HepG2 (cell line): ENCODE measurements at regions not wholly inside any gene's neighbourhood (a gene's known extent, or its start where the extent isn't known, plus 50 kb on each side); places are given as distances from the start of the nearest gene placed in this dataset.

Experiments used
- ATAC-seq: fragments of 200-7000 bp; cut with Tn5 transposase; 3 replicates; pipeline ENCODE4 v1.9.1; 2020; ENCODE audit warnings: mild to moderate bottlenecking, moderate library complexity
- BruUV-seq: library from RNA; stranded (reverse); fragments of 400-500 nt; replicated peaks from 2 replicates; lab custom pipeline; 2021; lab: Mats Ljungman, UMichigan
- CTCF ChIA-PET: fragments of 300-600 bp; formaldehyde crosslinking; extraction: SDS; loops from one replicate; lab custom pipeline; 2021; ENCODE audit warnings: low total read pairs, inconsistent platforms, low intra/inter-chr PET ratio; lab: Yijun Ruan, JAX
- POLR2A ChIA-PET: fragments of 350-600 bp; sonication (Branson Sonifier 250); formaldehyde crosslinking; loops from one replicate; lab custom pipeline; 2020; ENCODE audit warnings: antibody characterized with exemption, inconsistent platforms; lab: Yijun Ruan, JAX
- DNase-seq: peaks from one replicate; pipeline ENCODE4 v3.0.0-alpha.2; 2015; ENCODE audit warnings: low spot score
- FAIRE-seq: peaks from 3 replicates; lab custom pipeline; 2011; peaks lifted over from hg19 to GRCh38; lab: Jason Lieb, UNC
- H2AFZ ChIP-seq: one replicate; pipeline ENCODE4 v1.6.1; 2011; ENCODE audit warnings: low read length, inconsistent platforms
- H3K27ac ChIP-seq: fragments of 300-600 bp; 3 replicates; pipeline ENCODE4 v1.8.0; 2011; ENCODE audit warnings: mixed run types, mild to moderate bottlenecking, mixed read lengths, low read length, inconsistent platforms; ENCODE audit not compliant: insufficient read depth; ENCODE audit errors: extremely low read length
- H3K27me3 ChIP-seq, 2 experiments: fragments of 200-600 bp in 1 of 2; 2 replicates in 1 of 2; 3 replicates in 1 of 2; pipeline versions ENCODE4 v1.6.0 to v1.8.0; 2011; ENCODE audit warnings: low read length in 2 of 2, mild to moderate bottlenecking in 2 of 2, moderate library complexity in 2 of 2, inconsistent platforms in 1 of 2; ENCODE audit not compliant: insufficient read depth in 2 of 2, control insufficient read depth in 1 of 2
- H3K36me3 ChIP-seq, 2 experiments: fragments of 200-600 bp in 1 of 2; replicated peaks in 1 of 2; 2 replicates in 1 of 2; 3 replicates in 1 of 2; pipeline versions ENCODE4 v1.5.1 to v1.8.0; 2011; ENCODE audit warnings: low read length in 2 of 2, inconsistent platforms in 1 of 2; ENCODE audit not compliant: insufficient read depth in 2 of 2, control insufficient read depth in 1 of 2
- H3K4me1 ChIP-seq: 2 replicates; pipeline ENCODE4 v1.5.1; 2012; ENCODE audit warnings: low read length, inconsistent platforms; ENCODE audit not compliant: insufficient read depth
- H3K4me2 ChIP-seq: 2 replicates; pipeline ENCODE4 v1.6.0; 2011; ENCODE audit warnings: low read depth, low read length, inconsistent platforms
- H3K4me3 ChIP-seq, 3 experiments: fragments of 200-600 bp in 1 of 3; sonication (generic), shearing (Covaris generic) in 1 of 3; replicated peaks in 1 of 3; 2 replicates each; pipeline ENCODE4 v1.5.1; 2011 to 2016; ENCODE audit warnings: low read length in 3 of 3, inconsistent platforms in 2 of 3, low read depth in 2 of 3, mild to moderate bottlenecking in 2 of 3, control low read depth in 1 of 3, mixed read lengths in 1 of 3; ENCODE audit not compliant: insufficient read depth in 1 of 3
- H3K79me2 ChIP-seq: one replicate; pipeline ENCODE4 v1.6.1; 2011; ENCODE audit warnings: low read length, inconsistent platforms; ENCODE audit not compliant: insufficient read depth
- H3K9ac ChIP-seq: 2 replicates; pipeline ENCODE4 v1.6.0; 2011; ENCODE audit warnings: mild to moderate bottlenecking, low read depth, low read length, inconsistent platforms; ENCODE audit not compliant: insufficient read depth
- H3K9me3 ChIP-seq: 2 replicates; pipeline ENCODE4 v1.5.1; 2012; ENCODE audit warnings: mild to moderate bottlenecking, low read length
- H4K20me1 ChIP-seq: 2 replicates; pipeline ENCODE4 v1.6.0; 2011; ENCODE audit warnings: inconsistent platforms, mild to moderate bottlenecking, low read length, moderate library complexity; ENCODE audit not compliant: insufficient read depth
- EP300 ChIP-seq, 3 experiments: sonication (generic) in 1 of 3; formaldehyde crosslinking in 1 of 3; IDR thresholded peaks; 2 replicates each; pipeline versions ENCODE4 v1.5.1 to v1.6.1; 2011 to 2020; ENCODE audit warnings: low read depth in 2 of 3, low read length in 2 of 3, borderline replicate concordance in 1 of 3, improper control_type of control experiment in 1 of 3, mild to moderate bottlenecking in 1 of 3, missing genetic modification reagents in 1 of 3, moderate library complexity in 1 of 3
- ZBTB21 ChIP-seq: sonication (generic); formaldehyde crosslinking; IDR thresholded peaks from 2 replicates; pipeline ENCODE4 v1.4.0; 2020; ENCODE audit warnings: missing genetic modification reagents
- ZKSCAN5 ChIP-seq: sonication (generic); formaldehyde crosslinking; IDR thresholded peaks from 2 replicates; pipeline ENCODE4 v1.5.1; 2020; ENCODE audit warnings: mild to moderate bottlenecking, missing genetic modification reagents
- ZNF780A ChIP-seq: sonication (generic); formaldehyde crosslinking; IDR thresholded peaks from 2 replicates; pipeline ENCODE4 v1.8.0; 2022; ENCODE audit warnings: mild to moderate bottlenecking, missing genetic modification reagents, moderate library complexity
- ZSCAN9 ChIP-seq: IDR thresholded peaks from 2 replicates; pipeline ENCODE4 v1.6.1; 2016; ENCODE audit warnings: borderline replicate concordance
- WGBS: methylation state at CpG from one replicate; pipeline ENCODE4 v1.1.6; 2017; ENCODE audit warnings: low lambda C conversion rate; 5-methylcytosine and 5-hydroxymethylcytosine counted together
- in situ Hi-C: cut with HindIII; loops from 2 replicates; pipeline ENCODE4 v1.10.0; 2017; ENCODE audit warnings: low pct_unique_long_range_greater_than_20kb; ENCODE audit not compliant: extremely low pct_ligation_motif_present
- intact Hi-C: fragments of 100-400 bp; cut with micrococcal nuclease; formaldehyde crosslinking; loops from one replicate; pipeline ENCODE4 v1.10.0; 2022; ENCODE audit not compliant: unreplicated experiment
- TF ChIP-seq, protein P1 (sequence below): sonication (generic); formaldehyde crosslinking; IDR thresholded peaks from 2 replicates; pipeline ENCODE4 v1.4.0; 2020; ENCODE audit warnings: mild to moderate bottlenecking, missing genetic modification reagents
- TF ChIP-seq, protein P2 (sequence below): sonication (generic); formaldehyde crosslinking; IDR thresholded peaks from 2 replicates; pipeline ENCODE4 v1.4.0; 2020; ENCODE audit warnings: missing genetic modification reagents

DNA sequence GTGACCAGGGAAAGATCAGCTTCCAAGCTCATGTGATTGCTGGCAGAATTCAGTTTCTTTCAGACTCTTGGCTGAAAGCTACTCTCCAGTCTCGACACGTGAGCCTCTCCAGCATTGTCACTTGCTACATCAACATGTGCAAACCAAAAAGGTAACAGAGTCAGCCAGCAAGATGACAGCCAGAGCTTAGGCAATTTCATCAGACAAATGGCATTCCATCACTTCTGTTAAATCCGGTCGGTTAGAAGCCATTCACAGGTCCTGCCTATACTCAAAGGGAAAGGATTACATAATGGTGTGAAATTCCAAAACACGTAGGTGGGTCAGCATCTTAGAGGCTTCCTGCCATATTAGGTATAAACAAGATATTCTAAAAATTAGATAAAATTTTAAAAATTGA, 700.9 kb downstream of the AACS start (continued):
- TF ChIP-seq, protein P1, sequence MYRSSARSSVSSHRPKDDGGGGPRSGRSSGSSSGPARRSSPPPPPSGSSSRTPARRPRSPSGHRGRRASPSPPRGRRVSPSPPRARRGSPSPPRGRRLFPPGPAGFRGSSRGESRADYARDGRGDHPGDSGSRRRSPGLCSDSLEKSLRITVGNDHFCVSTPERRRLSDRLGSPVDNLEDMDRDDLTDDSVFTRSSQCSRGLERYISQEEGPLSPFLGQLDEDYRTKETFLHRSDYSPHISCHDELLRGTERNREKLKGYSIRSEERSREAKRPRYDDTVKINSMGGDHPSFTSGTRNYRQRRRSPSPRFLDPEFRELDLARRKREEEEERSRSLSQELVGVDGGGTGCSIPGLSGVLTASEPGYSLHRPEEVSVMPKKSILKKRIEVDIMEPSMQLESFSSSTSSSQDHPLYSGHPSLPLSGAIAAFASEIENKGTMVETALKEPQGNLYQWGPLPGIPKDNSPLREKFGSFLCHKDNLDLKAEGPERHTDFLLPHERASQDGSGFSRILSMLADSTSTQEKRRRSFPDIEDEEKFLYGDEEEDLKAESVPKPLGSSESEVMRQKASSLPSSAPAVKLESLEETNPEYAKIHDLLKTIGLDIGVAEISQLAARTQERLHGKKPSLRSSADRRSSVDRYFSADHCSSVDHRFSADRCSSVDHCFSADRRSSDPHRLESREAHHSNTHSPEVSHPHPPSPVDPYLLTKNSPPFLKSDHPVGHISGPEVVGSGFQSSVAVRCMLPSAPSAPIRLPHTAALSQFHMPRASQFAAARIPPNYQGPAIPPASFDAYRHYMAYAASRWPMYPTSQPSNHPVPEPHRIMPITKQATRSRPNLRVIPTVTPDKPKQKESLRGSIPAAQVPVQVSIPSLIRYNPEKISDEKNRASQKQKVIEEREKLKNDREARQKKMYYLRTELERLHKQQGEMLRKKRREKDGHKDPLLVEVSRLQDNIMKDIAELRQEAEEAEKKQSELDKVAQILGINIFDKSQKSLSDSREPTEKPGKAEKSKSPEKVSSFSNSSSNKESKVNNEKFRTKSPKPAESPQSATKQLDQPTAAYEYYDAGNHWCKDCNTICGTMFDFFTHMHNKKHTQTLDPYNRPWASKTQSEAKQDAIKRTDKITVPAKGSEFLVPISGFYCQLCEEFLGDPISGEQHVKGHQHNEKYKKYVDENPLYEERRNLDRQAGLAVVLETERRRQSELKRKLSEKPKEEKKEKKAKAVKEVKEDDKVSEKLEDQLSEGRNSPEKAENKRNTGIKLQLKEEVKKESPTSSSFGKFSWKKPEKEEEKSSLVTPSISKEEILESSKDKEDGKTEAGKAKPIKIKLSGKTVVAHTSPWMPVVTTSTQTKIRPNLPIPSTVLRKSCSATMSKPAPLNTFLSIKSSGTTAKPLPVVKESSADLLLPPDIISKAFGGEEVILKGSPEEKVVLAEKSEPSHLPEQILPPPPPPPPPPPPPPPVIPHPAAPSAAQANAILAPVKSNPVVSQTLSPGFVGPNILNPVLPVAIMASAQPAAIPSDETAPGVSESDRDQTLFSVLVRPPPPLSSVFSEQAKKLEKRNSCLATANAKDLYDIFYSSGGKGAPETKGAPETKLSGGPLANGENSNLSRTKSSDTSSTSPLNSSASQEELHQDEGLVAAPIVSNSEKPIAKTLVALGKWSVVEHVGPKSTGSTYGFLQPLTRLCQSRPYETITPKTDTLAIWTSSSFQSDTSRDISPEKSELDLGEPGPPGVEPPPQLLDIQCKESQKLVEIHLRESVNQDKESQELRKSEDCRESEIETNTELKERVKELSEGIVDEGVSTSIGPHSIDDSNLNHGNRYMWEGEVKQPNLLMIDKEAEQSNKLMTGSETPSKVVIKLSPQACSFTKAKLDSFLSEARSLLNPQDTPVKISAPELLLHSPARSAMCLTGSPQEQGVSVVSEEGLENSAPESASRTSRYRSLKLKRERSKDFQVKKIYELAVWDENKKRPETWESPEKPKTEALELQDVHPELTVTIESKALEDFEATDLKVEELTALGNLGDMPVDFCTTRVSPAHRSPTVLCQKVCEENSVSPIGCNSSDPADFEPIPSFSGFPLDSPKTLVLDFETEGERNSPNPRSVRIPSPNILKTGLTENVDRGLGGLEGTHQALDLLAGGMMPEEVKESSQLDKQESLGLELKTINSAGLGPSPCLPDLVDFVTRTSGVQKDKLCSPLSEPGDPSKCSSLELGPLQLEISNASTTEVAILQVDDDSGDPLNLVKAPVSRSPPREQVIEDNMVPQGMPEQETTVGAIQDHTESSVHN (CRISPR knock-in tag) = no peak
- no peak for TF ChIP-seq EP300 (IDR thresholded peaks at IDR 0.05; ENCODE audit: low read depth in 2 of 2, low read length in 2 of 2)
- no peak for TF ChIP-seq EP300 (CRISPR knock-in tag; IDR thresholded peaks at IDR 0.05; ENCODE audit: borderline replicate concordance)
- TF ChIP-seq ZNF780A (CRISPR knock-in tag) = no peak
- TF ChIP-seq ZSCAN9 (CRISPR knock-in tag) = no peak

DNA sequence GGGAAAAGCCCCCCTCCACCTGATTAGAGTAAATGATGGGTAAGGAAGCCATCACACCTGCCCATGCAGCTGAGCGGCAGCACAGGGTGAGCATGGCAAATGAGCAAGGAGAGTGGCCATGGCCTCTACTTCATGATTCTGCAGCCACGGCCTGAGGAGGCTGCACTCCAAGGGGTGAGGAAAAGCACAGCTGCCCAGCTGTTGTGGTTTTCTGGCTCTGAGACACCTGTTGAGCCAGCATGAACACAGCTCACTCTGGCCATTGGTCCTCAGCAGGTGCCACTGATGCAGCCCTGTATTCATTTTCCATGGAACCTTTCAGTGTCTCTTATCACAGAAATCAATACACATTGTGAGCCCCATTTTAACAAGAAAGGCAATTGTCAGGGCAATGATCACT, 707.2 kb downstream of the AACS start:
- Histone ChIP-seq H3K4me1 (no peaks in the 10 kb centered on the region), H3K36me3 (no peaks in the 10 kb centered on the region), H3K4me2 (no peak overlapping the region), H3K79me2 (no peaks in the 10 kb centered on the region), H3K9me3 (peaks cover 5% of the 10 kb centered on the region; the same call in 1 of the 2 replicates), H3K27ac (no peak overlapping the region), H3K27me3 (no peaks in the 10 kb centered on the region), H4K20me1 (no peaks in the 10 kb centered on the region), H2AFZ (no peak overlapping the region), H3K9ac (no peak overlapping the region), H3K4me3 (no peak overlapping the region)
- in situ Hi-C loops = no loop called here
- WGBS = 90% methylated on average over 1 of the region's 2 CpGs
- ChIA-PET POLR2A (no interaction called here), CTCF (no interaction called here)
- ATAC-seq (no peak), DNase-seq (no peak), FAIRE-seq (no peak)
- intact Hi-C loops = no loop called here
- BruUV-seq = no TSS peak
- TF ChIP-seq ZBTB21 (CRISPR knock-in tag) (no peak), ZKSCAN5 (CRISPR knock-in tag) (no peak)
- TF ChIP-seq, protein P2, sequence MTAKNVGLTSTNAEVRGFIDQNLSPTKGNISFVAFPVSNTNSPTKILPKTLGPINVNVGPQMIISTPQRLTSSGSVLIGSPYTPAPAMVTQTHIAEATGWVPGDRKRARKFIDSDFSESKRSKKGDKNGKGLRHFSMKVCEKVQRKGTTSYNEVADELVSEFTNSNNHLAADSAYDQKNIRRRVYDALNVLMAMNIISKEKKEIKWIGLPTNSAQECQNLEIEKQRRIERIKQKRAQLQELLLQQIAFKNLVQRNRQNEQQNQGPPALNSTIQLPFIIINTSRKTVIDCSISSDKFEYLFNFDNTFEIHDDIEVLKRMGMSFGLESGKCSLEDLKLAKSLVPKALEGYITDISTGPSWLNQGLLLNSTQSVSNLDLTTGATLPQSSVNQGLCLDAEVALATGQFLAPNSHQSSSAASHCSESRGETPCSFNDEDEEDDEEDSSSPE = no peak
